ENCODE measurements at regions not wholly inside any gene's neighbourhood (a gene's known extent, or its start where the extent isn't known, plus 50 kb on each side); places are given as distances from the start of the nearest gene placed in this dataset.

DNA sequence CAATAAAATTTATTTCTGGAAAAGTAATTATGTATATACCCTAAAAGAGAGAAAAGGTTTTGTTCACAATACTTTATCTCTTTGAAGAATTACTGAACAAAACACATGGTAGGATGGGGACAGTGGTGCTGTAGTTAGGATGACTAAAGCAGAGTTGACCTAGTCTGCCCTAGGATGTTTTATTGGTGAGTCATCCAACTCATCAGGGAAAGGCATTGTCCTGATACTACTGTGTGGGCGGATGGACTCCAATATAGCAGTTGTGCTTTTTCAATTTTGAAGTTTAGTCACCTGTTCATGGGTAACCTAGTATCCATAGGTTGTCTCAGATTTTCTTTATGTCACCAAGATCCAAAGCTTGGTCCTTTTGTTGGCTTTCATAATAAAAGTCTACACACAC is 53.3 kb upstream of the EYS start (continued):
- TF ChIP-seq ZNF239 (CRISPR knock-in tag; IDR thresholded peaks at IDR 0.05) (no peak), DEAF1 (CRISPR knock-in tag; IDR thresholded peaks at IDR 0.05) (no peak), XRCC3 (IDR thresholded peaks at IDR 0.05) (no peak), ZZZ3 (IDR thresholded peaks at IDR 0.05) (no peak), SIRT6 (IDR thresholded peaks at IDR 0.05; ENCODE audit: low read depth, low read length) (no peak), PRMT5 (CRISPR knock-in tag; IDR thresholded peaks at IDR 0.05) (no peak), ZNF143 (CRISPR knock-in tag; IDR thresholded peaks at IDR 0.05) (no peak), FOXJ2 (tag; IDR thresholded peaks at IDR 0.05) (no peak), ZKSCAN3 (CRISPR knock-in tag; IDR thresholded peaks at IDR 0.05) (no peak), RBFOX2 (IDR thresholded peaks at IDR 0.05; ENCODE audit: low read depth, low read length) (no peak), HMG20A (CRISPR knock-in tag; conservative IDR thresholded peaks at IDR 0.05) (no peak), PYGO2 (tag; IDR thresholded peaks at IDR 0.05) (no peak)
- TF ChIP-seq, protein P1, sequence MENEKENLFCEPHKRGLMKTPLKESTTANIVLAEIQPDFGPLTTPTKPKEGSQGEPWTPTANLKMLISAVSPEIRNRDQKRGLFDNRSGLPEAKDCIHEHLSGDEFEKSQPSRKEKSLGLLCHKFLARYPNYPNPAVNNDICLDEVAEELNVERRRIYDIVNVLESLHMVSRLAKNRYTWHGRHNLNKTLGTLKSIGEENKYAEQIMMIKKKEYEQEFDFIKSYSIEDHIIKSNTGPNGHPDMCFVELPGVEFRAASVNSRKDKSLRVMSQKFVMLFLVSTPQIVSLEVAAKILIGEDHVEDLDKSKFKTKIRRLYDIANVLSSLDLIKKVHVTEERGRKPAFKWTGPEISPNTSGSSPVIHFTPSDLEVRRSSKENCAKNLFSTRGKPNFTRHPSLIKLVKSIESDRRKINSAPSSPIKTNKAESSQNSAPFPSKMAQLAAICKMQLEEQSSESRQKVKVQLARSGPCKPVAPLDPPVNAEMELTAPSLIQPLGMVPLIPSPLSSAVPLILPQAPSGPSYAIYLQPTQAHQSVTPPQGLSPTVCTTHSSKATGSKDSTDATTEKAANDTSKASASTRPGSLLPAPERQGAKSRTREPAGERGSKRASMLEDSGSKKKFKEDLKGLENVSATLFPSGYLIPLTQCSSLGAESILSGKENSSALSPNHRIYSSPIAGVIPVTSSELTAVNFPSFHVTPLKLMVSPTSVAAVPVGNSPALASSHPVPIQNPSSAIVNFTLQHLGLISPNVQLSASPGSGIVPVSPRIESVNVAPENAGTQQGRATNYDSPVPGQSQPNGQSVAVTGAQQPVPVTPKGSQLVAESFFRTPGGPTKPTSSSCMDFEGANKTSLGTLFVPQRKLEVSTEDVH (IDR thresholded peaks at IDR 0.05; ENCODE audit: low read depth, partially characterized antibody): no peak
- TF ChIP-seq, protein P2, sequence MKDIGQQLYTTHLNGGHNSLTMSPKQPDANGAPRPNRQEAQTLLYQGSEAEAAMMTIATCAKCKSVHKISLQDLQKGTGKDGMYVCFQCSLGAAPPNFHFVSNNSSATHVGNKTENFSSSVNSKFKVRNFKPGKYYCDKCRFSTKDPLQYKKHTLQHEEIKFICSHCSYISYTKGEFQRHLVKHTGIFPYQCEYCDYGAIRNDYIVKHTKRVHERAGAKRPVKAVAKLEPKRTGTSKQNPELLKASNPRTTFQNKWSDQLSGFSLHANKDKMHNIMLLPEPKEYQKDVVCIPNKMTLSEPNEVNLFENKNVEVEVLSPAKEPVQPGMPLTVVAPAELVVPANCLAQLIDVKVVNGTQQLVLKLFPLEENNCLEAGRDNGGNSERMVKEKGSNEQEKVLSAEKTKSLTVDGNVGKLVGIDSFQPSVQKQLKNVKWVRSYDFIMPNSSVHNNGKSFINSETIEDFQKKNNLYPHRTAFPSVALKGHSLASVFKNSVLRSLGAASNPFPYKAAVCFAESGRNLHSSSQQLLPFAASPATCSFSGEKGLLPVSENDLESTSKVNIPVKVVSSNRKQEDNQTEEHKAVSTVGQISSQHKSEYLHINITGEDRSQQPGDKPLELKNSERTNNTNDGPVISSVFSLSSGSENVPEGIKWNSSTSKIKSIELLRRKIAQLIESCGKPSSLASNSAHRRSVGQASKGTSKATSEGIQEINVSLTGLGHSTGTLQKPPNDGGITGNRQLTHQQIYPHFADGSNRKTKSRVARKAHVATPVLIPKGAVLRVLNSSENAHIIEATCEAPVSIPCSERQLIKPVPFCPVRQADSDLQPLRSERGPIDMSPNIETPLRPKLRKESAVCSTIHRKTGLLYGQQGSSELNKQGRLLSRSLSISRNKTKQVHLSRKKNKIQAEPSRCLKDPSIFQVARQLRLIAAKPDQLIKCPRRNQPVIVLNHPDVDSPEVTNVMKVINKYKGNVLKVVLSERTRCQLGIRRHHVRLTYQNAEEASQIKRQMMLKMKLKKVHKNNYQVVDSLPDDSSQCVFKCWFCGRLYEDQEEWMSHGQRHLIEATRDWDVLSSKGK (CRISPR knock-in tag; IDR thresholded peaks at IDR 0.05): no peak
- TF ChIP-seq, protein P3, sequence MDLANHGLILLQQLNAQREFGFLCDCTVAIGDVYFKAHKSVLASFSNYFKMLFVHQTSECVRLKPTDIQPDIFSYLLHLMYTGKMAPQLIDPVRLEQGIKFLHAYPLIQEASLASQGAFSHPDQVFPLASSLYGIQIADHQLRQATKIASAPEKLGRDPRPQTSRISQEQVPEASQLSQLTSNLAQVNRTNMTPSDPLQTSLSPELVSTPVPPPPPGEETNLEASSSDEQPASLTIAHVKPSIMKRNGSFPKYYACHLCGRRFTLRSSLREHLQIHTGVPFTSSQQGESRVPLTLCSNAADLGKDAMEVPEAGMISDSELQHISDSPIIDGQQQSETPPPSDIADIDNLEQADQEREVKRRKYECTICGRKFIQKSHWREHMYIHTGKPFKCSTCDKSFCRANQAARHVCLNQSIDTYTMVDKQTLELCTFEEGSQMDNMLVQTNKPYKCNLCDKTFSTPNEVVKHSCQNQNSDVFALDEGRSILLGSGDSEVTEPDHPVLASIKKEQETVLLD (IDR thresholded peaks at IDR 0.05): no peak

All from K562 (cell line).